A673 (cell line): ENCODE measurements at regions not wholly inside any gene's neighbourhood (a gene's known extent, or its start where the extent isn't known, plus 50 kb on each side); places are given as distances from the start of the nearest gene placed in this dataset.

ENCODE experiments used
- EZH2 ChIP-seq: fragments of 200-600 bp; sonication (generic); IDR thresholded peaks from 2 replicates; pipeline ENCODE4 v1.6.1; 2017; ENCODE audit warnings: borderline replicate concordance, low read depth, mild to moderate bottlenecking, mixed read lengths, antibody characterized with exemption, low read length; ENCODE audit not compliant: poor library complexity, severe bottlenecking
- TF ChIP-seq, protein P1 (sequence below): fragments of 300-800, 200-600 bp; sonication (generic); conservative IDR thresholded peaks from 2 replicates; pipeline ENCODE4 v1.5.1; 2017; ENCODE audit warnings: low read depth, mild to moderate bottlenecking, antibody characterized with exemption, low read length, moderate library complexity, mixed read lengths

DNA sequence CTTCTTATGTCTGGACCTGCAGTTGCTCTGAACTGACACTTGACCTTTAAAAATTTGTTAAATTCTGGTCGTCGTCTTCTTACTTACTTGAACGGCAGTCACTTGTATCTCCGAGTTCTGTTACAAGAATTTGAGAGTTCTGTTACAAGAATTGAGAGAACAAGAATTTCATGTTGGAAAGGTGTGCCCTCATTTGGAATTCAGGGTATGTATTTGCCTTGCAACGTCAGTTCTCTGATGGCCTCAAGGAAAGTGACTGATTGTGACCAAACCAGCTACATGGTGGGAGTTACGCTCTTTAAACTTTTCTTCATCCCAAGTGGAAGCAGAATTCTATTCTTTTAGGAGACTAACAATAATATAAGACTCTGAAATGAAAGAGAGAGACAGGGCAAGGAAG, 320.0 kb upstream of the TRIB2 start:
- TF ChIP-seq, protein P1, sequence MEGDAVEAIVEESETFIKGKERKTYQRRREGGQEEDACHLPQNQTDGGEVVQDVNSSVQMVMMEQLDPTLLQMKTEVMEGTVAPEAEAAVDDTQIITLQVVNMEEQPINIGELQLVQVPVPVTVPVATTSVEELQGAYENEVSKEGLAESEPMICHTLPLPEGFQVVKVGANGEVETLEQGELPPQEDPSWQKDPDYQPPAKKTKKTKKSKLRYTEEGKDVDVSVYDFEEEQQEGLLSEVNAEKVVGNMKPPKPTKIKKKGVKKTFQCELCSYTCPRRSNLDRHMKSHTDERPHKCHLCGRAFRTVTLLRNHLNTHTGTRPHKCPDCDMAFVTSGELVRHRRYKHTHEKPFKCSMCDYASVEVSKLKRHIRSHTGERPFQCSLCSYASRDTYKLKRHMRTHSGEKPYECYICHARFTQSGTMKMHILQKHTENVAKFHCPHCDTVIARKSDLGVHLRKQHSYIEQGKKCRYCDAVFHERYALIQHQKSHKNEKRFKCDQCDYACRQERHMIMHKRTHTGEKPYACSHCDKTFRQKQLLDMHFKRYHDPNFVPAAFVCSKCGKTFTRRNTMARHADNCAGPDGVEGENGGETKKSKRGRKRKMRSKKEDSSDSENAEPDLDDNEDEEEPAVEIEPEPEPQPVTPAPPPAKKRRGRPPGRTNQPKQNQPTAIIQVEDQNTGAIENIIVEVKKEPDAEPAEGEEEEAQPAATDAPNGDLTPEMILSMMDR: no peak
- no peak for TF ChIP-seq EZH2
